Hepatocyte (in vitro differentiated cells): ENCODE measurements at regions not wholly inside any gene's neighbourhood (a gene's known extent, or its start where the extent isn't known, plus 50 kb on each side); places are given as distances from the start of the nearest gene placed in this dataset.

ENCODE experiments used
- DNase-seq: peaks from one replicate; pipeline ENCODE4 v3.0.0-alpha.2; 2016; ENCODE audit warnings: low spot score
- H2AFZ ChIP-seq: fragments of 200-600 bp; sonication (generic); 2 replicates; pipeline ENCODE4 v1.6.0; 2016; ENCODE audit warnings: antibody characterized with exemption, mild to moderate bottlenecking
- H3K27ac ChIP-seq: fragments of 200-600 bp; sonication (generic); 2 replicates; pipeline ENCODE4 v1.5.1; 2016; ENCODE audit warnings: mild to moderate bottlenecking
- H3K27me3 ChIP-seq: fragments of 200-600 bp; sonication (generic); 2 replicates; pipeline ENCODE4 v1.6.1; 2016
- H3K36me3 ChIP-seq: fragments of 200-600 bp; sonication (generic); replicated peaks from 2 replicates; pipeline ENCODE4 v1.5.1; 2016; ENCODE audit warnings: low read depth; ENCODE audit not compliant: insufficient read depth
- H3K4me1 ChIP-seq: fragments of 200-600 bp; sonication (generic); 2 replicates; pipeline ENCODE4 v1.5.1; 2016; ENCODE audit warnings: mild to moderate bottlenecking, moderate library complexity; ENCODE audit not compliant: insufficient read depth
- H3K4me2 ChIP-seq: fragments of 200-600 bp; sonication (generic); 2 replicates; pipeline ENCODE4 v1.6.0; 2016
- H3K4me3 ChIP-seq: fragments of 200-600 bp; sonication (generic); 2 replicates; pipeline ENCODE4 v1.5.1; 2016; ENCODE audit warnings: mild to moderate bottlenecking
- H3K79me2 ChIP-seq: fragments of 200-600 bp; sonication (generic); 2 replicates; pipeline ENCODE4 v1.6.0; 2017; ENCODE audit warnings: mild to moderate bottlenecking
- H3K9me2 ChIP-seq: fragments of 200-600 bp; sonication (generic); replicated peaks from 2 replicates; pipeline ENCODE4 v1.6.0; 2017; ENCODE audit warnings: mild to moderate bottlenecking; ENCODE audit not compliant: insufficient read depth
- H3K9me3 ChIP-seq: fragments of 200-600 bp; sonication (generic); 2 replicates; pipeline ENCODE4 v1.5.1; 2016; ENCODE audit warnings: low read depth, mild to moderate bottlenecking
- H4K20me1 ChIP-seq: fragments of 200-600 bp; sonication (generic); 2 replicates; pipeline ENCODE4 v1.6.0; 2016; ENCODE audit warnings: mild to moderate bottlenecking; ENCODE audit not compliant: insufficient read depth, poor library complexity, severe bottlenecking
- EZH2 ChIP-seq: fragments of 200-600 bp; sonication (generic); IDR thresholded peaks from 2 replicates; pipeline ENCODE4 v1.6.1; 2016; ENCODE audit warnings: antibody characterized with exemption, mild to moderate bottlenecking, borderline replicate concordance
- EZH2phosphoT487 ChIP-seq: fragments of 200-600 bp; sonication (generic); IDR thresholded peaks from one replicate; pipeline ENCODE4 v1.6.1; 2018; ENCODE audit warnings: antibody characterized with exemption, mild to moderate bottlenecking, low read depth, moderate library complexity; ENCODE audit not compliant: unreplicated experiment, severe bottlenecking
- WGBS: methylation state at CpG from one replicate; pipeline ENCODE4 v1.1.6; 2016; ENCODE audit warnings: low lambda C conversion rate; ENCODE audit errors: missing lambda C conversion rate; 5-methylcytosine and 5-hydroxymethylcytosine counted together
- TF ChIP-seq, protein P1 (sequence below): fragments of 200-600 bp; sonication (generic); IDR thresholded peaks from 2 replicates; pipeline ENCODE4 v1.5.1; 2016; ENCODE audit warnings: antibody characterized with exemption, mild to moderate bottlenecking; ENCODE audit not compliant: poor library complexity

DNA sequence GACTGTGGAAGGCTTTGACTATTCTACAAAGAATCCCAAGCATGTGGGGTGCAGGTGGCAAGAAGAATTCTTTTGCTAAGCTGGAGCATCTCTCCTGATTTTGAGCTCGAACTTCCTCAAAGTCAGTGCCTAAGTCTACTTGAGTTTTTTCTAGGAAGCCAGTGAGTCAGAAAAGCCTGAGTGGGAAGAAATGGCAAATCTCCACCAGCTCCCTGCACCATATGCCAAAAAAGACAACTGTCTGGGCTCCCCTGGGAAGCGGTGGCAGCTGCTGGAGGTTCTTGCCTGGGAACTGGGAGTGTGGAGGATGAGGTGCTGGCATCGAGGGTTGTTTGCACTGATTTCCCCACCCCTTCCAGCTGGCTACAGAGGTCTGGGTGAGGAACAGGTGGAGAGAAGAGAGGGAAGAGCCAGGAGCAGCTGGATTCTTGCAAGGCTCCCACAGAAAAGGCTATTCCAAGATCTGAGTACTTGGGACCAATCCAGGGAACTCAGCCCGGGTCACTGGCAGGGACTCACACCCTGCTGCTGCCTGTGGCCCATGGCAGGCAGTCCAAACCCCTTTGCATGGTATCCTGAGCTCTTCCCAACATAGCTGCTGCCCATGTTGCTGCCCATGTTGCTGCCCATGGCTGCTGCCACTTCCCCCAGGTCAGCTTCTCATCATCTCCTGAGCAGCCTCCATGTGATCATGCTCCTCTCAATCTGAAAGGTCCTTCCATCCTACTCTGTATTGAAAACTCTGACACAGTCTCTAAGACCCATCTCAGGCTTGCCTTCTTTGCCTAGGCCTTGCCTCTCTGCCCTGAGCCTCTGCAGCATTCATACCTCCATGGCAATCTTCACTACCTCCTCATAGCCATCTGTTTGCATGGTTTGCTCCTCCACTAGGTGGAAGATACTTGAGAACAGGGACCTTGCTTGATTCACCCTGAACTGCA, 128.3 kb upstream of the SPATS2L start:
- H3K27ac ChIP-seq = no peak overlapping the region
- 61% methylated on average over 4 of the region's 4 CpGs for WGBS
- DNase-seq = no peak
- H3K4me1 ChIP-seq = no peaks in the 10 kb centered on the region
- no peaks in the 10 kb centered on the region for H4K20me1 ChIP-seq
- no peaks in the 10 kb centered on the region for H3K9me2 ChIP-seq
- no peak overlapping the region for H2AFZ ChIP-seq
- no peaks in the 10 kb centered on the region for H3K9me3 ChIP-seq
- no peaks in the 10 kb centered on the region for H3K79me2 ChIP-seq
- no peaks in the 10 kb centered on the region for H3K27me3 ChIP-seq
- TF ChIP-seq EZH2 (no peak), EZH2phosphoT487 (no peak)
- TF ChIP-seq, protein P1, sequence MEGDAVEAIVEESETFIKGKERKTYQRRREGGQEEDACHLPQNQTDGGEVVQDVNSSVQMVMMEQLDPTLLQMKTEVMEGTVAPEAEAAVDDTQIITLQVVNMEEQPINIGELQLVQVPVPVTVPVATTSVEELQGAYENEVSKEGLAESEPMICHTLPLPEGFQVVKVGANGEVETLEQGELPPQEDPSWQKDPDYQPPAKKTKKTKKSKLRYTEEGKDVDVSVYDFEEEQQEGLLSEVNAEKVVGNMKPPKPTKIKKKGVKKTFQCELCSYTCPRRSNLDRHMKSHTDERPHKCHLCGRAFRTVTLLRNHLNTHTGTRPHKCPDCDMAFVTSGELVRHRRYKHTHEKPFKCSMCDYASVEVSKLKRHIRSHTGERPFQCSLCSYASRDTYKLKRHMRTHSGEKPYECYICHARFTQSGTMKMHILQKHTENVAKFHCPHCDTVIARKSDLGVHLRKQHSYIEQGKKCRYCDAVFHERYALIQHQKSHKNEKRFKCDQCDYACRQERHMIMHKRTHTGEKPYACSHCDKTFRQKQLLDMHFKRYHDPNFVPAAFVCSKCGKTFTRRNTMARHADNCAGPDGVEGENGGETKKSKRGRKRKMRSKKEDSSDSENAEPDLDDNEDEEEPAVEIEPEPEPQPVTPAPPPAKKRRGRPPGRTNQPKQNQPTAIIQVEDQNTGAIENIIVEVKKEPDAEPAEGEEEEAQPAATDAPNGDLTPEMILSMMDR = no peak
- H3K4me2 ChIP-seq = no peak overlapping the region
- no peaks in the 10 kb centered on the region for H3K36me3 ChIP-seq
- H3K4me3 ChIP-seq = no peak overlapping the region

DNA sequence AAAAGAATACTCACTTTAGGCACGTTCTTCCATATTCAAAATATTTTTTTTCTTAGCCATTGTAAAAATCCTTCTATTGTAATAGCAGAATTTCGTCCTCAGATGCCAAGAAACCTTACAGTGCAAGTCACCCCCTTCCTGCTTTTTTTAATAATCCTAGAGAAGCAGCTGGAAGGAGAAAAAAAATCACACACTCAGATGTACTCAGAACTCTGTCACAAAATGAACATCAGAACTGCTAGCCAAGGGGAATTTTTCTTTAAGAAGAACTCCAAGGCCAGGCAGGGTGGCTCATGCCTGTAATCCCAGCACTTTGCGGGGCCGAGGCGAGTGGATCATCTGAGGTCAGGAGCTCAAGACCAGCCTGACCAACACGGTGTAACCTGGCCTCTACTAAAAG, 127.3 kb upstream of the SPATS2L start:
- 72% methylated on average over 6 of the region's 6 CpGs for WGBS
- TF ChIP-seq EZH2phosphoT487 (no peak), EZH2 (no peak)
- TF ChIP-seq, protein P1 = no peak
- no peak overlapping the region for H3K4me3 ChIP-seq

DNA sequence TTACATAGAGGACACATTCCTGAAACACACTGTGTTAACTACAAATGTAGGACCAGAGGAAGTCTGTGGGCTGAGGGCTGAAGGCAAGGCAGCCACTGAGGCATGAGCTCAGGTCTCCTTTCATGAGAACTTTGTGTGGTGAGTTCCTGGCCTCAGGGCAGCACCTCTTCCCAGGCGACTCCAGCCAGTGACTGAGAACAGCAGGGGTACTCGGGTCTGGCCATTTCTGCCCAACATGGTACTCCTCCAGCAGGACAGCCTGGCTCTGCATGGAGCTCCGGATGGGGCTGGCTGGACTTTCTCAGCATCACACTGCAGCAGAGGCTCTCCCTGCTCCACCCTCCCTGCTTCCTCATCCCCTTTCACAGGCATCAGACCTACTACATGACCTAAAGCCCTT, 125.5 kb upstream of the SPATS2L start:
- no peak for DNase-seq
- no peak for TF ChIP-seq EZH2
- TF ChIP-seq EZH2phosphoT487 = no peak
- TF ChIP-seq, protein P1 = no peak
- H3K4me1 ChIP-seq = peaks cover 3% of the 10 kb centered on the region
- H3K36me3 ChIP-seq = no peaks in the 10 kb centered on the region
- no peaks in the 10 kb centered on the region for H3K79me2 ChIP-seq
- no peak overlapping the region for H3K4me2 ChIP-seq
- H3K9me2 ChIP-seq = no peaks in the 10 kb centered on the region
- no peak overlapping the region for H3K4me3 ChIP-seq
- WGBS = 78% methylated on average over 3 of the region's 3 CpGs
- no peak overlapping the region for H3K27ac ChIP-seq
- H3K9me3 ChIP-seq = no peaks in the 10 kb centered on the region
- H3K27me3 ChIP-seq = no peaks in the 10 kb centered on the region
- H2AFZ ChIP-seq = no peak overlapping the region
- no peaks in the 10 kb centered on the region for H4K20me1 ChIP-seq

More for the DNA sequence above, 127.3 kb upstream of the SPATS2L start:
- Histone ChIP-seq H3K27ac (no peak overlapping the region), H3K27me3 (no peaks in the 10 kb centered on the region), H3K4me1 (no peaks in the 10 kb centered on the region), H3K9me3 (no peaks in the 10 kb centered on the region), H3K36me3 (no peaks in the 10 kb centered on the region), H3K79me2 (no peaks in the 10 kb centered on the region), H2AFZ (no peak overlapping the region), H3K4me2 (no peak overlapping the region), H3K9me2 (no peaks in the 10 kb centered on the region), H4K20me1 (no peaks in the 10 kb centered on the region)
- no peak for DNase-seq
